CD4-positive, alpha-beta T cell treated with Interleukin-15 for 1 hour (primary cell): ENCODE measurements at regions not wholly inside any gene's neighbourhood (a gene's known extent, or its start where the extent isn't known, plus 50 kb on each side); places are given as distances from the start of the nearest gene placed in this dataset.
"Not testable (repeated sequence)": the region's sequence is repeated elsewhere in the genome, so short reads cannot be mapped to it uniquely, and the experiment has no call there.

ENCODE experiments used
- DNase-seq: peaks from one replicate; pipeline ENCODE4 v3.0.0-alpha.2; 2020

- no peak for DNase-seq
These were observed 416.5 kb downstream of the TMEM135 start for GRCh38 chr11:87454241-87454640.

- no peak for DNase-seq
These were observed 415.9 kb downstream of the TMEM135 start for GRCh38 chr11:87453531-87454089.

GRCh38 chr11:87452025-87452424 is 414.3 kb downstream of the TMEM135 start:
- not testable (repeated sequence) for DNase-seq

- no peak for DNase-seq
These were observed 413.7 kb downstream of the TMEM135 start for GRCh38 chr11:87451395-87451794.

GRCh38 chr11:87447606-87448005 is 409.9 kb downstream of the TMEM135 start:
- no peak for DNase-seq

- no peak for DNase-seq
These were observed 407.3 kb downstream of the TMEM135 start for GRCh38 chr11:87444993-87445392.

GRCh38 chr11:87443707-87444106 is 406.0 kb downstream of the TMEM135 start:
- no peak for DNase-seq

GRCh38 chr11:87440076-87440770 is 402.5 kb downstream of the TMEM135 start:
- DNase-seq = no peak

GRCh38 chr11:87438416-87438815 is 400.7 kb downstream of the TMEM135 start:
- DNase-seq = no peak

GRCh38 chr11:87437844-87438223 is 400.1 kb downstream of the TMEM135 start:
- DNase-seq = no peak

GRCh38 chr11:87437133-87437843 is 399.6 kb downstream of the TMEM135 start:
- no peak for DNase-seq

- DNase-seq = no peak
These were observed 394.3 kb downstream of the TMEM135 start for GRCh38 chr11:87432022-87432421.

- DNase-seq = no peak
These were observed 393.7 kb downstream of the TMEM135 start for GRCh38 chr11:87431392-87431791.

- DNase-seq = no peak
These were observed 393.1 kb downstream of the TMEM135 start for GRCh38 chr11:87430821-87431220.

- DNase-seq = no peak
These were observed 392.3 kb downstream of the TMEM135 start for GRCh38 chr11:87429996-87430395.

- no peak for DNase-seq
These were observed 390.5 kb downstream of the TMEM135 start for GRCh38 chr11:87428266-87428665.

- DNase-seq = no peak
These were observed 388.2 kb downstream of the TMEM135 start for GRCh38 chr11:87425943-87426342.

GRCh38 chr11:87425391-87425790 is 387.7 kb downstream of the TMEM135 start:
- DNase-seq = no peak

- DNase-seq = no peak
These were observed 385.4 kb downstream of the TMEM135 start for GRCh38 chr11:87423161-87423560.

- no peak for DNase-seq
These were observed 384.8 kb downstream of the TMEM135 start for GRCh38 chr11:87422566-87422965.

GRCh38 chr11:87421422-87421821 is 383.7 kb downstream of the TMEM135 start:
- DNase-seq = no peak

- no peak for DNase-seq
These were observed 380.2 kb downstream of the TMEM135 start for GRCh38 chr11:87417951-87418350.

- DNase-seq = no peak
These were observed 368.1 kb downstream of the TMEM135 start for GRCh38 chr11:87405843-87406242.

- no peak for DNase-seq
These were observed 367.6 kb downstream of the TMEM135 start for GRCh38 chr11:87405356-87405755.
